DMS 273 treated with DMSO at 0.1 percent for 48 hours (cell line): ENCODE measurements at regions not wholly inside any gene's neighbourhood (a gene's known extent, or its start where the extent isn't known, plus 50 kb on each side); places are given as distances from the start of the nearest gene placed in this dataset.

ENCODE experiments used
- DNase-seq: peaks from one replicate; lab custom pipeline; 2025; lab: John Stamatoyannopoulos, UW

DNA sequence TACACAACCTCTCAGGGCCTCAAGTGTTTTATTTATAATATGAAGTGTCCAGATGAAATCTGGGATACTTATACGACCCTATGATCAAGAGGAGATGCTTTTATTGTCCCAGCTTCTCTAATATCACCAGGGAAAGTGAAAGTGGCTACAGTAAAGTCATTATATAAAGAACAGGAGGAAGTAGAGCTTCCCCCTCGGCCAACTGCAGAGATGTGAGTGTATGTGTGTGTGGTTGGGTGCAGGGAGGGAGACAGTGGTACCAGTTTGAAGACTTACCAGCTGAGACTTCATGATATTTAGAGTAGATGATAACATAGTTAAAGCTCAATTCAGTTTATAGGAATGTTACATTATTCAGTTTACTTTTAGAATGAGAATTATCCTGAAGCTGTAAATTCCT lies 373.6 kb upstream of the DDI1 start:
- no peak for DNase-seq

DNA sequence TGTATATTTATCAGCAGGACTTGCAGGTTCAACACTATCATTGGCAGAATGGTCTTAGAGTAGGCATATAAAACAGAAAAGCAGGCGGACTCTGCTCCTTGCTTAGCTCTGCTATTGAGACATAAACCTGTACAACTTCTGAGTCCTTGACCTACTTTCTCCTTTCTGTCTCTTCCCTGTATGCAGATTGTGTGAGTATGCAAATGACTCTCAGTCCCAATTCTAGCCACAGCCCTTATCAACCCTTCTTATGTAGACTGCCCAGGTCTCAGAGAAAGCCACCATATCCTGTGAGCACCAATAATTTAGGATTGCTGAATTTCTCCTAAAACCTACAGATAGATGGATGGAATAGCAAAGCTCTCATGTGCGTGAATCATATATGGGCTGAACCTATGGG lies 367.6 kb upstream of the DDI1 start:
- DNase-seq: no peak

DNA sequence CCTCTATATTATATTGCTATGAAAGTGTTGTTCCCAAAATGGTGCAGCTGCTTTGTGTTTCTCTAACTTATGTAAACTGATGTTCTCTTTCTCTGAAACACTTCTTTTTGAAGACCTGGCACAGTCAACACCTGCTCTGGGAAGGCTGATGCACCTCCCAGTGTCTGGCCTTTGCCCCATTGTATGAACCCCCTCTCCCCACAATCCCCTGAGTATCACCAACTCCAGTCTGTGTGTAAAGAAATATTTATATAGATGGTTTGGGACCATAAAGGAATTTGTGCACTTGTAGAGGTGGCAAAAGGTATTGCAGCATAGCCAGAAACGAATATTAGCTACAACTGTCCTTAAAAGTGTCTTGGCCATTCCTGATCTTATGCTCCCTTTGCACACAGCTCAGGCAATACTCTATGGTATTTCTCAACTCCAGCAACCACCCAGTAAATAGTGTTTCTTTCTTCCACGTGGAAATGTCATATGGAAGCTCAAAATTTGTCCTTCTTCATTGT lies 365.2 kb upstream of the DDI1 start:
- DNase-seq: no peak

DNA sequence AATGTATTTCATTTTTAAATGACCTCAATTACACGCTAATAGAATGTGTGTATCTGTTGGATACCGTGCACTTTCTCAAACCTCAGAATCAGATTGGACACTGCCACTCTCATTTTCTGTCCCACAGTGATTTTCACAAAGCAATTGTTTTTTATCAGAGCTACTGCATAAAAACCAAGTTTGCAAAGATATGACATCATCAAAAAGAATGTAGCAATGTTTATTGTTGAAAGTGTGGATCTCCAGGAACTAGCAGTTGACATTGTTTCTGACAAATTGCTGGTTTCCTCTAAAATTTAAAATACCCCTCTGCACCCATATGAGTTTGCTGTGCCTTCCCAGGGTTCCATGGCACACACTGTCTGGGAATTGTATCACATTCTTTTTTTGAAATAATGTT lies 362.7 kb upstream of the DDI1 start:
- DNase-seq: no peak

DNA sequence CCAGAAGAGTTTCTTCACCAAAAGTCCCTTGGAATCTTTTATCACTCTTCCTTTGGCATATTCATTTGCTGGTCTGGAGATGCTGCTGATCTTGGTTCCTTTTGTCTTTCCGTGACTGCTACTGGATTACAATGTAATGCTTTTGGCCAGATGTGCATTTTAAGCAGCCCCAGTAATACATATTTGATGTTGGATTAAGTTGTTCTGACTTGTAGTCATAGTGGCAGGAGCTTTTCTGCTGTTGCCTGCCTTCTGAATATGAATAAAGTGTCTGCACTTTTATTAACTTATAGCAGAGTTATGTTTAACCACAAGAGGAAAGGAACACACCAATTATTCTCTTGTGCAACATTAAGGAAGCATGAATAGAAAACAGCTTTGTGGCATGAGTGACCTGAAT lies 360.0 kb upstream of the DDI1 start:
- DNase-seq: no peak

DNA sequence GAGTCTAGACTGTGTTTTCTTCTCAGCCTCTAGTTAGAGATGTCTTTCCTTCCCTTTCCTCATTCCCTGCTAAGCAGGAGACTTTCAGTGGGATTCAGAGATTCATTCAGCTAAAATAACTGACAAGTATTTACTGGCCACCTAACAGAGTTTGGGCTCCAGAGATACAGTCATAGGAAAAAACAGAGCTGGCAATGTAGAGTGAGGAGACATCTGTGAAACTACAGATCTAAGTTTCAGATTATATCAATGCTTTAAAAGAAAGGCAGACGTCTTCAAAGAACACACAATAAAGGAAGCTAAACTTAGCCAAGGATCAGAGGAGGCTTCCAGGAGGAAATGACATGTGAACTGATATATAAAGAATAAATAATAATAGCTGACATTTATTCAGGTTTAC lies 355.6 kb upstream of the DDI1 start:
- DNase-seq: no peak

DNA sequence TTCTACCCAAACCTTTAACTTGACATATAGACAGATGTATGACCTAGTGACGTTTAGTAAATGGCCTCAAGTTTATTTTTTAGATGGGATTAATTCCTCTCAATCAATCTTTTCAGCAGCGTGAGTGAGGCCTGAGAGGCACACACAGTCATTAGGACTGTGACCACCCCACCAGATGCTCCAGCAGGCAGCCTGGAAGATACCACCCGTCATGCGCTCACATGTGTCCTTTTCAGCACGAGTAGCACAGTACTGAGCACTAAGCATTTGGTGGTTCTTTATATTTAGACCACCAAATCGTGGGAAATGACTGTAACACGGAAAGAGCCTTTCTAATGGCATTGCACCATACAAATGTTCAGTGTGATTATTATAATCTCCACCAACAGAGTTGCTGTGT lies 354.6 kb upstream of the DDI1 start:
- no peak for DNase-seq

DNA sequence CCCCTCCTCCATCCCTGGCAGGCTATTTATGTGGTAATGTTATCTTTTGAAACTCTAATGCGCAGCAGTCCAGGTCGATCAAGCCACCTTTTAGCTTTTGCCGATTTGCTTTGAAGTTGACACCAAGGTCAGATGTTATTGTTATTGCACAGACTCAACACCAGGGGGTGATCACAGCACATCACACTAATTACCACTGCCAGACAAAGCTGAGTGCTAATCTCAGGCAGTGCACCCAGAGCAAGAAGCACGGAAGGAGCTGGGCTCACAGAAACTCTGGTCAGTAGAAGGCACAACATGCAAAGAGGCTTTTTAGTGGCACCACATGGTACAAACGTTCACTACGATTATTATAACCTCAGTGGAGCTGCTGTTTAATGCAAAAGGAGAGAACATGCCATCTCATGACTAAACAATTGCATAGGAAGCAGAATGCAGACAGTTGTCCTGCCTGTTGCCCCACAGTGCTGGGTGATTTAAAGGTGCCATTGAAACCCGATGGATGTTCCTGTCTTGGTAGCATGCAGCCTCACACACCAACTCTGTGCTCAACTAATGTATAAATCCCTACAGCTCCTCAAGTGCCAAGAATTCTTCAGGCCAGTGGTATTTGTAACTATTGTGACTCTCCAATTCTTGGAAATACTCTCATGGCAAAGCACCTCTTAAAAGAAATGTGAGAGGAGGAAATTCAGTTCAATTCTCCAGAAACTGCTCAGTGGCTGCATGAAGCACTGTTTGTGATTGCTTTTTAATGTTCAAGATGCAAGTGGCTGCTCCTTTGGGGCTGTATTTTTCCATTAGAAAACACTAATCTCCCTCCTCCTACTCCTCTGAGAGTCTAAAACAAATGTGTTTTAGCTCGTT lies 353.9 kb upstream of the DDI1 start:
- DNase-seq: peak; percentile 44

DNA sequence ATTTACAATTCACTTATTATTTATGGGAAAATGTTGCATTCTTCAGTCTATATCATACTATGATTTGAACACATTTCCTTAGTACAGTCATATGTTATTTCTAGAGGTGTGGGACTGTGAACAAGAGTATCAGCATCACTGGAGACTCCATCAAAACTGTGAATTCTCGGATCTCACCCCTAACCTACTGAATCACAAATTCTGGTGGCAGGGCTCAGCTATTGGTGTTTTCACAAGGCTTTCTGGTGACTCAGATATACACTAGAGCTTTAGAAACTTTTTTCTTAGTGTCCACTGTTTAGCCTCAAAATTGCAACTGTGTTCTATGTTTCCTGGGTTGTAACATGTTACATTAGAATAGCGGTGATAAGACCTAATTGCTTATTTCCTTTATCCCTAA lies 352.9 kb upstream of the DDI1 start:
- DNase-seq: no peak

DNA sequence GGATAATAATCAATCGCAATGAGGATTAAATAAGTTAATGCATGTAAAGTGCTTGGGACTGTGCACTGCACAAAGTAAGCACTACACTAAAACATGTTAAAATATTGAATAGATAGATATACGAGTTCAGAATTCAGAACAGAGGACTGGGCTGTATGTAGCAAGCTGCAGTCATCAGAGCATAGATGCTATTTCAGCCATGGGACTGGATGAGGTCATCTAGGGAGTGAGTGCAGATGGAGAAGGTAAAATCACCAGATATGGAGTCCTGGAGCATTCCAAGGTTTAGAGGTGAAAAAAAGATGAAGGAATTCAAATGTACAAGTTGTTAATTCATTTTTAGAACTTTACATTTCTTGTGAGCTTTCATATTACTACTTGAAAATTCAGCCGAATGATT lies 347.5 kb upstream of the DDI1 start:
- DNase-seq: no peak

DNA sequence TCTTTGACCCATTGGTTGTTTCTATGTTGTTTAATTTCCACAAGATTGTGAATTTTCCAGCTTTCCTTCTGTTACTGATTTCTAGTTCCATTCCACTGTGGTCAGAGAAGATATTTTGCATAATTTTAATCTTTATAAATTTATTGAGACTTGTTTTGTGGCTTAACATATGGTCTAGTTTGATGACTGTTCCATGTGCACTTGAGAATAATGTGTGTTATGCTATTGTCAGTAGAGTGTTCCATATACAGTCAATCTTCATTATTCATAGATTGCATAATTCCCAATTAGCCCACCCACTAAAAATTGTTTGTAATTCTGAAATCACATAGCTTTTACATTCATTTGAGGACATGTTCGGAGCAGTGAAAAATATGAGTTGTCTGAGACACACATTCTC lies 346.1 kb upstream of the DDI1 start:
- no peak for DNase-seq

DNA sequence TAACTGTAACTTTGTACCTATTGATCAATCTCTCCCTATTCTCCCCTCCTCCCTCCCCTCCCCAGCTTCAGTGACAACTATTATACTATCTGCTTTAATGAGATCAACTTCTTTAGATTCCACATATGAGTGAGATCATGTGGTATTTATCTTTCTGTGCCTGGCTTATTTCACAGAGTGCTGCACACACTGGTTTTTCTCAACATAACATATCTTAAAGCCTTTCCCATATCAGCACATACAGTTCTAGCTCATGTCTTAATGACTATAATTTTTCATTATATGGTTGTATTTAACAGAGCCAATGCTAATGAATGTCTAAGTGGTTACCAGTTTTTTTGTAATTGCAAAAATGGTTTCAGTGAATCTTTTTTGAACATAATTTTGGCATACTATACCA lies 340.3 kb upstream of the DDI1 start:
- no peak for DNase-seq

DNA sequence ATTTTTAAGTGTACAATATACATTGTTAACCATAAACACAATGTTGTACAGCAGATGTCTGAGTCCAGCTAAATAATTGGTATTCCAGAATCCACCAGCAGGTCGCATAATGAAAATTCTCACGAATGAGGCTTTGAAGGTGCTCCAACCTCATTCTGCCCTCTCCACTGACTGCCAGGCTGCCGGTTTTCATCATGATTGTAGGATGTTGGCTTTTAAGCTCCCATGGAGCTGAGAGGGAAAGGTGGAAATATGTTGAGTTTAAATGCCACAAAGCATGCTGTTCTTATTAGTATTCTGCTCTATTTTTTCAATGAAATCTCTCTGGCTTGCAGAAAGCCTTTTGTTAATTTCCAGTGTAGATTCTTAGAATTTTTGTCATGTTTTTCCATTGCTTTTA lies 337.2 kb upstream of the DDI1 start:
- peak; percentile 8 for DNase-seq

DNA sequence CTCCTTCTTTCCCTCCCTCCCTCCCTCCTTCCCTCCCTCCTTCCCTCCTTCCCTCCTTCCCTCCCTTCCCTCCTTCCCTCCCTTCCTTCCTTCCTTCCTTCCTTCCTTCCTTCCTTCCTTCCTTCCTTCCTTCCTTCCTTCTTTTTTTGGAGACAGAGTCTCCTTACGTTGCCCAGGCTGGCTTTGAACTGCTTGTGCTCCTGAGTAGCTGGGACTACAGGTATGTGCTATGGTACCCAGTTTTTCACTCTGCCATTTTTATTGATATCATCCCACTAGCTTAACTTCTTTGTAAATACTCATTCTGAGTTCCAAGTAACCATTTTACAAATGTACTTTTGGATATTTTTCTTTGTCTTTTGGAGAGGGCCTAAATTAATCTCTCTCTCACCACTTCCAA lies 336.8 kb upstream of the DDI1 start:
- DNase-seq: no peak

DNA sequence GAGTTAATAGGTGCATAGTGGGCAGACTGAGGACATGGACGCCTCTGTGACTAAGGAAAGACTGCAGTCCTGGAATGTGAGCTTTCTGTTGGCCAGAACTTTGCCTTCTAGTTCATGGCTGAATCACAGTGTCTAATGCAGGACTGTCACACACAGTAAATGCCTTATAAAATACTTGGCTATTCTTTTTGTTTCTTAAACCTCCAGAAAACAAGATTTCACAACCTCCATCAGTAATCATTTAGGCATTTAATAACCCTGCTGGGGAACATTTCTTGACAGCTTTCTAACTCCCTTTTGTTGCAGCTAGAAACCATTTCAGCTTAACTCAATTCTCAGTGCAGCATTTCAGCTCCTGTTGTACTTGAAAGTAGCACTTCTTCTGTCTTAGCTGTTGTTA lies 335.8 kb upstream of the DDI1 start:
- DNase-seq: no peak

DNA sequence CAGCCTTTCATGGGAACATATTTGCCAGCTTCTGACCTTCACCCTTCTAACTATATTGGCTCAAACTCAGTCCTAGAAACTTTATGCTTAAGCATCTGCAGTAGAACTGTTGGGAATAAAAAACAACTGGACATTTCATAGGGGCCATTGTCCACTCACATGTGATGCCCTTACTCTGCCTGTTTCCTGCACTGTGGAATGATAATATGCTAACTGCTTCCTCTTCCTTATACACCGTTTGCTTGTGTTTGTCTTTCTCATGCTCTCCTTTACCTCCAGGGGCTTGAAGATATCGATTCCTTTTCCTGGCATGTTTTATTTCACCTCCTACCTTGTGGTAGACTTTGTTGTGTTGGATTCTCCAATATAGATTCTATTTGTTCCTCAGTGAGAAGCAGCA lies 333.0 kb upstream of the DDI1 start:
- no peak for DNase-seq

DNA sequence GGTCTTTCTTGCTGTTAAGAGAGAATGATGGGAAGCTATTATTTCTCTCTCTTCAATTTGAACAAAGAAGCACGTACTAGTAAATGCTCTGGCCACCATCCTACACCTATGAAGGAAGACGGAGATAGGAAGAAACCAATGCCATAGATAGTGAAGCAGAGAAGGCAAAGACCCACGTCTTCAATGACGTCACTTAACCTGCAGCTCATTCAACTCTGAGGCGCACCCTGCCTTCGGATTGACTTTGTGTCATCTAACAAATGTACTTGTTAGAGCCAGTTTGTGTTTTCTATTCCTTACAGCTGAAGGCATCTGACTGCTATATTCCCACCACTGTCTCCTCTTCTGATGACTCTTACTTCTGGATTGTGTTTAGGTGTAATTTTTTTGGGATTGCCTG lies 332.5 kb upstream of the DDI1 start:
- DNase-seq: no peak

DNA sequence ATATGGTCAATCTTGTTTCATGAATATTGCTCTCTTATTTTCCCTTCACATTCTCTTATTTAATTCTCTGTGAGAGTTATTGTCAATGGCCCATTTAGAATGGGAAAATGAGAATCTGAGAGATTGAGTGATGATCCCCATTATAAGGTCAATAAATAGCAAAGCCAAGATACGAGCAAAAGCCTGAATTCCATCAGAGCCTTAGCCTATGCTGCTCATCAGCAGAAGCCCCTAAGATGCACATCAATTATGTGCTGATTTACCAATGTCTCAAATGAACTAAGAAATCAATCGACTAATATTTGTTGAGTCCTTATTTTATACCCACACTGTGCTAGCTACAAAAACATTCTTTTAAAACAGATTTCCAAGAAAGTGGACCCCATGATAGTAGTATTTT lies 330.8 kb upstream of the DDI1 start:
- no peak for DNase-seq

DNA sequence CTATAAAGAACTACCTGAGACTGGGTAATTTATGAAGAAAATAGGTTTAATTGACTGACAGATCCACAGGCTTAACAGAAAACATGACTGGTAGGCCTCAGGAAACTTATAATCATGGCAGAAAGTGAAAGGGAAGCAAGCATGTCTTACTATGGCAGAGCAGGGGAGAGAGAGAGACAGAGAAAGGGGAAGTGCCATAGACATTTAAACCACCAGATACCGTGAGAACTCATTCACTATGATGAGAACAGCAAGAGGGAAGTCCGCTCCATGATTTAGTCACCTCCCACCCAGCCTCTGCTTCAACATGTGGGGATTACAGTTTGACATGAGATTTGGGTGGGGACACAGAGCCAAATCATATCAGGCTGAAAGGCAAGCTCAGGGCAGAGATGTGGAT lies 327.1 kb upstream of the DDI1 start:
- no peak for DNase-seq

DNA sequence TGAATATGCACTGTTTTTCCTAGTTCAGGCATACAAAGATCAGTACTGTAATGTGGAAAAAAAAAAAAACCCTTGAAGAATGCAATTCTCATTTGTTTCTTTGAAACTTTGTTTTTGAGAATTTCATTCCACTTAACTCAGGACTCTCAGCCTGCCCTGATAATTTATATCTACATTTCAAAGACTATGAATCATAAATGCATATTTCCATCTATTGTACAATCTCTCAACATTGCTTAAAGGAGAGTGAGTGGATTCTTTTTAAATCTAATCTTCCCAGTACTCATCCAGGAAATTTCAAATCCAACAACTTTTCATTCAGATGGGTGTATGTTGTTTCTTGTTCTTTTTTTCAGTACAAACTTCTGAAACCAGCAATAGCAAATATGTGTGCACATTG lies 322.2 kb upstream of the DDI1 start:
- DNase-seq: no peak

DNA sequence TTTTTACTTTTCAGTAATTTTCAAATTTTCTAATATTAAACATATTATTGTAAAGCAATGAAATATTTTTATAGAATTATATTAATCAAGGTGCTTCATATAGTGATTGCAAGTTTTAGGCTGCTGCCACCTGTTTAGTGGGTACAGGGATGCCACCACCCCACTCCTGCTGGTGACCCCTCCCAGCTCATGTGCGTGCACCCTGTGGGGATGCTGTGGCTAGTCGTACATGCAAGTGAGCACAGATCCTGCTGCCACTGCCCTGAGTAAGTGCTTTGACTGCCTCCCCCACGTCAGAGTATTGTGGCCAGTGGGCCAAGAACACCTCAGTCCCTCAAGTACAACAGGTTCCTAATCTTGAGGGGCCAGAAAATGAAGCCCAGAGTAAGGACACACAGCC lies 320.1 kb upstream of the DDI1 start:
- DNase-seq: no peak

DNA sequence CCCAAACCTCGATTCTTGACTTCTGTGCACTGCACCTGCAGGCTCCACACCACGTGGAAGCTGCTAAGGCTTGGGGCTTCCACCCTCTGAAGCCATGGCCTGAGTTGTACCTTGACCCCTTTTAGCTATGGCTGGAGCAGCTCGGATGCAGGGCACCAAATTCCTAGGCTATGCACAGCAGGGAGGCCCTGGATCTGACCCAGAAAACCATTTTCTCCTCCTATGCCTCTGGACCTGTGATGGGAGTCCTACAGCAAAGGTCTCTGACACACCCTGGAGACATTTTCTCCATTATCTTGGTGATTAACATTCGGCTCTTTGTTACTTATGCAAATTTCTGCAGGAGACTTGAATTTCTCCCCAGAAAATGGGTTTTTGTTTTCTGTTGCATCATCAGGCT lies 309.2 kb upstream of the DDI1 start:
- DNase-seq: no peak

DNA sequence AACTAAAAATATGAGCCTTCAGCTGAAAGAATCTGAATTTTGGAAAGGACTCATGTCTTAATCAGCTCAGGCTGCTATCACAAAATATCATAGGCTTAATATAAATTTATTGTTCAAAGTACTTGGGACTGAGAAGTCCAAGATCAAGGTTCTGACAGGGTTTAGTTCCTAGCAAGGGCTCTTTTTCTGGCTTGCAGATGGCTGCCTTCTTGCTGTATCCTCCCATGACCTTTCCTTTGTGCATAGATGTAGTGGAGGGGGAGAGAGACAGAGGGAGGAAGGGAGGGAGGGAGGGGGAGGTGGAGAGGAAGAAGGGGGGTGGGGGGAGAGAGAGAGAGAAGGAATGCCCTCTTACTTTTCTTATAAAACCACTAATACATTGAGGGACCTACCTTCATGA lies 306.8 kb upstream of the DDI1 start:
- peak; percentile 76 for DNase-seq
